Mesenchymal stem cell (in vitro differentiated cells and primary cell): ENCODE measurements at regions not wholly inside any gene's neighbourhood (a gene's known extent, or its start where the extent isn't known, plus 50 kb on each side); places are given as distances from the start of the nearest gene placed in this dataset.
A peak's percentile ranks its signal among the peaks of the same experiment; 100 is the strongest.

ENCODE experiments used
- DNase-seq: peaks from one replicate; pipeline ENCODE4 v3.0.0-alpha.2; 2013
- H2AFZ ChIP-seq: one replicate; pipeline ENCODE4 v1.6.1; 2013; ENCODE audit warnings: low read depth, mild to moderate bottlenecking, control low read depth, inconsistent platforms, low read length, moderate library complexity
- H2AK5ac ChIP-seq: 2 replicates; pipeline ENCODE4 v1.6.1; 2013; ENCODE audit warnings: low read length, moderate library complexity, mild to moderate bottlenecking, inconsistent platforms; ENCODE audit not compliant: severe bottlenecking
- H2BK120ac ChIP-seq: one replicate; pipeline ENCODE4 v1.6.1; 2013; ENCODE audit warnings: low read depth, mild to moderate bottlenecking, inconsistent platforms, low read length, moderate library complexity
- H2BK12ac ChIP-seq, 2 experiments: one replicate each; pipeline ENCODE4 v1.6.1; 2013; ENCODE audit warnings: inconsistent platforms in 2 of 2, low read length in 2 of 2, mild to moderate bottlenecking in 2 of 2, moderate library complexity in 2 of 2, control low read depth in 1 of 2
- H2BK15ac ChIP-seq: one replicate; pipeline ENCODE4 v1.6.1; 2013; ENCODE audit warnings: mild to moderate bottlenecking, low read depth, inconsistent platforms; ENCODE audit not compliant: poor library complexity, severe bottlenecking
- H2BK5ac ChIP-seq: 2 replicates; pipeline ENCODE4 v1.6.1; 2013; ENCODE audit warnings: low read depth, mild to moderate bottlenecking, low read length, control low read depth, inconsistent platforms; ENCODE audit not compliant: poor library complexity, severe bottlenecking
- H3K14ac ChIP-seq, 2 experiments: one replicate each; pipeline ENCODE4 v1.6.1; 2013; ENCODE audit warnings: inconsistent platforms in 2 of 2, low read length in 2 of 2, control low read depth in 1 of 2, mild to moderate bottlenecking in 1 of 2, moderate library complexity in 1 of 2
- H3K18ac ChIP-seq, 2 experiments: one replicate each; pipeline ENCODE4 v1.6.1; 2013; ENCODE audit warnings: inconsistent platforms in 2 of 2, low read length in 2 of 2, control low read depth in 1 of 2, low read depth in 1 of 2, mild to moderate bottlenecking in 1 of 2
- H3K23ac ChIP-seq, 2 experiments: one replicate each; pipeline ENCODE4 v1.6.1; 2013; ENCODE audit warnings: inconsistent platforms in 2 of 2, low read length in 2 of 2, mild to moderate bottlenecking in 2 of 2, moderate library complexity in 2 of 2, control low read depth in 1 of 2
- H3K27ac ChIP-seq: 2 replicates; pipeline ENCODE4 v1.5.1; 2013; ENCODE audit warnings: mild to moderate bottlenecking, moderate library complexity, low read length, control low read depth, inconsistent platforms; ENCODE audit not compliant: poor library complexity, severe bottlenecking
- H3K27me3 ChIP-seq, 2 experiments: 2 replicates each; pipeline versions ENCODE4 v1.6.1 to v1.7.0; 2013; ENCODE audit warnings: low read length in 2 of 2, mild to moderate bottlenecking in 2 of 2, moderate library complexity in 2 of 2, control low read depth in 1 of 2, inconsistent platforms in 1 of 2; ENCODE audit not compliant: control insufficient read depth in 1 of 2, insufficient read depth in 1 of 2
- H3K36me3 ChIP-seq, 2 experiments: 2 replicates each; pipeline versions ENCODE4 v1.6.1 to v1.7.0; 2013; ENCODE audit warnings: low read length in 2 of 2, control low read depth in 1 of 2, inconsistent platforms in 1 of 2, low read depth in 1 of 2, mild to moderate bottlenecking in 1 of 2; ENCODE audit not compliant: insufficient read depth in 2 of 2, control insufficient read depth in 1 of 2
- H3K4ac ChIP-seq, 2 experiments: one replicate each; pipeline ENCODE4 v1.6.1; 2013; ENCODE audit warnings: inconsistent platforms in 2 of 2, low read length in 2 of 2, mild to moderate bottlenecking in 2 of 2, moderate library complexity in 2 of 2, control low read depth in 1 of 2, low read depth in 1 of 2
- H3K4me1 ChIP-seq: 2 replicates; pipeline ENCODE4 v1.6.1; 2013; ENCODE audit warnings: low read depth, low read length, control low read depth; ENCODE audit not compliant: control insufficient read depth, insufficient read depth
- H3K4me2 ChIP-seq: 2 replicates; pipeline ENCODE4 v1.6.1; 2013; ENCODE audit warnings: low read length, mild to moderate bottlenecking, inconsistent platforms; ENCODE audit not compliant: poor library complexity, severe bottlenecking
- H3K4me3 ChIP-seq, 2 experiments: 2 replicates each; pipeline versions ENCODE4 v1.5.1 to v1.7.0; 2013; ENCODE audit warnings: low read length in 2 of 2, mild to moderate bottlenecking in 2 of 2, control low read depth in 1 of 2, low read depth in 1 of 2; ENCODE audit not compliant: insufficient read depth in 1 of 2
- H3K79me1 ChIP-seq: replicated peaks from 2 replicates; pipeline ENCODE4 v1.6.1; 2013; ENCODE audit warnings: mild to moderate bottlenecking, control low read depth, low read length, inconsistent platforms; ENCODE audit not compliant: poor library complexity, severe bottlenecking
- H3K9ac ChIP-seq: 2 replicates; pipeline ENCODE4 v1.7.0; 2013; ENCODE audit warnings: mild to moderate bottlenecking, low read length, moderate library complexity
- H3K9me3 ChIP-seq: 2 replicates; pipeline ENCODE4 v1.7.0; 2013; ENCODE audit warnings: mild to moderate bottlenecking, low read length; ENCODE audit not compliant: control insufficient read depth
- H4K8ac ChIP-seq: one replicate; pipeline ENCODE4 v1.6.1; 2013; ENCODE audit warnings: inconsistent platforms, mild to moderate bottlenecking, low read length, moderate library complexity
- H4K91ac ChIP-seq: one replicate; pipeline ENCODE4 v1.6.1; 2013; ENCODE audit warnings: mild to moderate bottlenecking, low read length, inconsistent platforms
- WGBS: methylation state at CpG from one replicate; pipeline ENCODE4 v1.1.7; 2013; ENCODE audit warnings: mixed read lengths; 5-methylcytosine and 5-hydroxymethylcytosine counted together

DNA sequence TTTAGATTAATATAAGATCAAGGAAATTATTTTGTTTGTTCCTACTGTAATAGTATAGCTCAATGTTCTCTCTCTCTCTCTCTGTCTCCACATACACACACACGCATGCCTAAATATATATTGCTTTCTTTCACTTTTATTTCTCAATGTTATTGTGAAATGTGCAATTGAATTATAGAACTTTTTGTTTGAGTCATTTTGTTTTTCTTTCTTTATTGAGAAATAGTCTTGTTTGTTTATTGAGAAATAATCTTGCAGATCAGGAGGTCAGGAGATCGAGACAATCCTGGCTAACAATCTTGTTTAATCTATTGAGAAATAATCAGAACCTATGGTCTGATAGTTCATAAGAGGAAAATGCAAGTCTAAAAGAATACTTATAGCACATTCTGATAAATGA lies 1581.3 kb downstream of the EFNB2 start:
- Histone ChIP-seq H3K27ac (no peak overlapping the region), H3K4me3 (no peak overlapping the region), H3K27me3 (no peaks in the 10 kb centered on the region), H2BK120ac (no peak overlapping the region), H4K91ac (no peak overlapping the region), H3K79me1 (no peaks in the 10 kb centered on the region), H3K4ac (no peak overlapping the region), H3K4me2 (no peak overlapping the region), H2BK15ac (no peak overlapping the region), H2BK5ac (peak overlapping the region; percentile 79), H3K9ac (no peak overlapping the region), H2BK12ac (no peak overlapping the region), H3K23ac (no peak overlapping the region), H2AK5ac (no peak overlapping the region), H3K4me1 (peaks cover 2% of the 10 kb centered on the region), H3K9me3 (no peaks in the 10 kb centered on the region), H4K8ac (no peak overlapping the region), H3K18ac (no peak overlapping the region), H2AFZ (no peak overlapping the region), H3K14ac (no peak overlapping the region), H3K36me3 (no peaks in the 10 kb centered on the region)
- DNase-seq, result peak; percentile 9
- WGBS, result no CpG with 5 or more reads among the region's 2 CpGs

GRCh38 chr13:104953588-104953987 lies 1581.9 kb downstream of the EFNB2 start:
- no peak for DNase-seq
- Histone ChIP-seq H2BK15ac (no peak overlapping the region), H3K23ac (no peak overlapping the region), H3K27me3 (no peaks in the 10 kb centered on the region), H3K27ac (no peak overlapping the region), H3K79me1 (no peaks in the 10 kb centered on the region), H3K4me2 (no peak overlapping the region), H2AK5ac (no peak overlapping the region), H2BK12ac (no peak overlapping the region), H2BK120ac (no peak overlapping the region), H2BK5ac (no peak overlapping the region), H3K9me3 (no peaks in the 10 kb centered on the region), H3K18ac (no peak overlapping the region), H4K8ac (no peak overlapping the region), H3K4me3 (no peak overlapping the region), H3K4ac (no peak overlapping the region), H3K36me3 (no peaks in the 10 kb centered on the region), H3K4me1 (peaks cover 2% of the 10 kb centered on the region), H4K91ac (no peak overlapping the region), H3K14ac (no peak overlapping the region), H2AFZ (no peak overlapping the region), H3K9ac (no peak overlapping the region)
- 61% methylated on average over 2 of the region's 2 CpGs for WGBS

GRCh38 chr13:104949840-104950740 lies 1585.4 kb downstream of the EFNB2 start:
- Histone ChIP-seq H2AK5ac (no peak overlapping the region), H3K9ac (peak overlapping the region; percentile 6), H3K23ac (no peak overlapping the region), H3K27me3 (no peaks in the 10 kb centered on the region), H3K4ac (no peak overlapping the region), H3K36me3 (no peaks in the 10 kb centered on the region), H3K9me3 (no peaks in the 10 kb centered on the region), H2BK12ac (no peak overlapping the region), H3K27ac (peak overlapping the region; percentile 56), H4K8ac (no peak overlapping the region), H2BK120ac (no peak overlapping the region), H3K79me1 (no peaks in the 10 kb centered on the region), H4K91ac (no peak overlapping the region), H3K14ac (no peak overlapping the region), H3K4me1 (peaks cover 2% of the 10 kb centered on the region), H2AFZ (no peak overlapping the region), H3K18ac (no peak overlapping the region), H3K4me3 (peak overlapping the region in 1 of 2 experiments; percentile 57), H2BK15ac (no peak overlapping the region), H2BK5ac (no peak overlapping the region), H3K4me2 (peak overlapping the region; percentile 45)
- 93% methylated on average over 7 of the region's 9 CpGs for WGBS
- peak; percentile 2 for DNase-seq

DNA sequence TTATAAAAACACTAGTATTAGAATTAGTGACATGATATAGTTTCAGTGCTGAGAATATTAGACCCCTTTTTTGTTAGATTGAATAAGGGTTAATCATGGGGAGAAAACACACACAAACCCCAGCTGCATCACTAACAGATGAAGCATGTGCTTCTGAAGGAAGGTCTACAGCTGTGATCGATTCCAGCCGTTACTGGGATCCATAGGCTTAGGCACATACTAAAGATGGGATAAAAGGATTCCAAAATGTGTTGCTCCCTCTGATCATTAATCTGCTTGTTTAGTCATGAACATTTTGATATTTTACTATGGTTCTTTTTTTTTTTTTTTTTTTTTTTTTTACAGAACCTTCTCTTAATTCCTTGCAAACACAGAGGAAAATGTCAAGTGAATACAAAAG lies 1591.3 kb downstream of the EFNB2 start:
- Histone ChIP-seq H3K9ac (no peak overlapping the region), H2BK120ac (no peak overlapping the region), H2AFZ (no peak overlapping the region), H3K4me2 (no peak overlapping the region), H3K27ac (no peak overlapping the region), H3K36me3 (no peaks in the 10 kb centered on the region), H3K4ac (no peak overlapping the region), H3K4me1 (no peaks in the 10 kb centered on the region), H3K27me3 (no peaks in the 10 kb centered on the region), H3K18ac (no peak overlapping the region), H3K23ac (no peak overlapping the region), H3K9me3 (no peaks in the 10 kb centered on the region), H2AK5ac (no peak overlapping the region), H2BK15ac (no peak overlapping the region), H4K91ac (no peak overlapping the region), H3K4me3 (no peak overlapping the region), H4K8ac (no peak overlapping the region), H2BK12ac (no peak overlapping the region), H2BK5ac (no peak overlapping the region), H3K79me1 (no peaks in the 10 kb centered on the region), H3K14ac (no peak overlapping the region)
- DNase-seq, result no peak
- WGBS, result no CpG with 5 or more reads among the region's 2 CpGs
